Liver (tissue), 8 donors: ENCODE measurements at regions not wholly inside any gene's neighbourhood (a gene's known extent, or its start where the extent isn't known, plus 50 kb on each side); places are given as distances from the start of the nearest gene placed in this dataset.

Source experiments
- DNase-seq: peaks from one replicate; pipeline ENCODE4 v3.0.0-alpha.2; 2017; ENCODE audit warnings: low spot score
- H3K27ac ChIP-seq, 2 donors: one replicate each; pipeline ENCODE4 v1.7.0; 2013; ENCODE audit warnings: inconsistent platforms in 2 of 2, low read length in 2 of 2, control low read depth in 1 of 2, low read depth in 1 of 2, mild to moderate bottlenecking in 1 of 2
- H3K27me3 ChIP-seq, 4 donors: one replicate each; pipeline versions ENCODE4 v1.6.1 to v1.7.0; 2013; ENCODE audit warnings: low read length in 3 of 4, inconsistent platforms in 1 of 4, mild to moderate bottlenecking in 1 of 4, moderate library complexity in 1 of 4; ENCODE audit not compliant: control insufficient read depth in 4 of 4, insufficient read depth in 4 of 4
- H3K36me3 ChIP-seq, 4 donors: one replicate each; pipeline versions ENCODE4 v1.6.1 to v1.7.0; 2013; ENCODE audit warnings: low read length in 3 of 4, mild to moderate bottlenecking in 3 of 4, low read depth in 1 of 4, moderate library complexity in 1 of 4; ENCODE audit not compliant: control insufficient read depth in 4 of 4, insufficient read depth in 3 of 4
- H3K4me1 ChIP-seq, 4 donors: one replicate each; pipeline versions ENCODE4 v1.6.1 to v1.7.0; 2013; ENCODE audit warnings: low read length in 3 of 4, mild to moderate bottlenecking in 3 of 4, moderate library complexity in 1 of 4; ENCODE audit not compliant: control insufficient read depth in 4 of 4, insufficient read depth in 4 of 4
- H3K4me3 ChIP-seq, 3 donors: one replicate each; pipeline versions ENCODE4 v1.6.1 to v1.7.0; 2013; ENCODE audit warnings: low read length in 3 of 3, control low read depth in 1 of 3, low read depth in 1 of 3, mild to moderate bottlenecking in 1 of 3
- H3K9ac ChIP-seq, 2 donors: one replicate each; pipeline ENCODE4 v1.7.0; 2013; ENCODE audit warnings: low read length in 2 of 2, mild to moderate bottlenecking in 2 of 2, moderate library complexity in 2 of 2, control low read depth in 1 of 2, low read depth in 1 of 2
- H3K9me3 ChIP-seq, 4 donors: one replicate each; pipeline versions ENCODE4 v1.6.1 to v1.7.0; 2013; ENCODE audit warnings: low read length in 3 of 4; ENCODE audit not compliant: control insufficient read depth in 4 of 4
- ATF3 ChIP-seq: IDR thresholded peaks from 2 replicates; pipeline ENCODE4 v1.6.1; 2016; ENCODE audit warnings: antibody characterized with exemption
- CTCF ChIP-seq: fragments of 150-350 bp; IDR thresholded peaks from 2 replicates; pipeline ENCODE4 v1.5.1; 2017; ENCODE audit warnings: improper control_type of control experiment, low read depth, low read length; ENCODE audit not compliant: missing input control
- EGR1 ChIP-seq, 2 donors: IDR thresholded peaks; 2 replicates each; pipeline ENCODE4 v1.6.1; 2016 to 2018; ENCODE audit warnings: antibody characterized with exemption in 2 of 2, low read depth in 2 of 2
- FOXA1 ChIP-seq: IDR thresholded peaks from 2 replicates; pipeline ENCODE4 v1.6.1; 2016; ENCODE audit warnings: antibody characterized with exemption
- FOXA2 ChIP-seq: IDR thresholded peaks from 2 replicates; pipeline ENCODE4 v1.6.1; 2016; ENCODE audit warnings: antibody characterized with exemption
- GABPA ChIP-seq, 2 donors: IDR thresholded peaks in 1 of 2; conservative IDR thresholded peaks in 1 of 2; 2 replicates each; pipeline ENCODE4 v1.6.1; 2016; ENCODE audit warnings: antibody characterized with exemption in 2 of 2, mild to moderate bottlenecking in 1 of 2, moderate library complexity in 1 of 2
- HNF4A ChIP-seq, 2 donors: conservative IDR thresholded peaks; 2 replicates each; pipeline ENCODE4 v1.6.1; 2016; ENCODE audit warnings: antibody characterized with exemption in 2 of 2, mild to moderate bottlenecking in 2 of 2
- HNF4G ChIP-seq: IDR thresholded peaks from 2 replicates; pipeline ENCODE4 v1.6.1; 2016; ENCODE audit warnings: antibody characterized with exemption
- JUND ChIP-seq, 2 donors: IDR thresholded peaks; 2 replicates each; pipeline ENCODE4 v1.6.1; 2016; ENCODE audit warnings: antibody characterized with exemption in 2 of 2
- MAX ChIP-seq: IDR thresholded peaks from 2 replicates; pipeline ENCODE4 v1.6.1; 2016; ENCODE audit warnings: antibody characterized with exemption
- NR2F2 ChIP-seq: IDR thresholded peaks from 2 replicates; pipeline ENCODE4 v1.6.1; 2016; ENCODE audit warnings: antibody characterized with exemption
- RAD21 ChIP-seq, 2 donors: IDR thresholded peaks; 2 replicates each; pipeline ENCODE4 v1.6.1; 2016; ENCODE audit warnings: antibody characterized with exemption in 2 of 2, mild to moderate bottlenecking in 2 of 2
- REST ChIP-seq: IDR thresholded peaks from 2 replicates; pipeline ENCODE4 v1.6.1; 2016; ENCODE audit warnings: antibody characterized with exemption, mild to moderate bottlenecking
- RXRA ChIP-seq, 2 donors: IDR thresholded peaks; 2 replicates each; pipeline ENCODE4 v1.6.1; 2017 to 2018; ENCODE audit warnings: antibody characterized with exemption in 2 of 2, mild to moderate bottlenecking in 1 of 2
- SP1 ChIP-seq: IDR thresholded peaks from 2 replicates; pipeline ENCODE4 v1.6.1; 2018; ENCODE audit warnings: antibody characterized with exemption, mild to moderate bottlenecking
- TAF1 ChIP-seq: conservative IDR thresholded peaks from 2 replicates; pipeline ENCODE4 v1.6.1; 2016; ENCODE audit warnings: antibody characterized with exemption, mild to moderate bottlenecking
- YY1 ChIP-seq: IDR thresholded peaks from 2 replicates; pipeline ENCODE4 v1.6.1; 2016; ENCODE audit warnings: antibody characterized with exemption, mild to moderate bottlenecking
- ZBTB33 ChIP-seq: IDR thresholded peaks from 2 replicates; pipeline ENCODE4 v1.6.1; 2016; ENCODE audit warnings: antibody characterized with exemption
- WGBS: extraction: QIAGEN DNeasy Blood & Tissue Kit; methylation state at CpG from one replicate; pipeline ENCODE4 v1.1.7; 2013; 5-methylcytosine and 5-hydroxymethylcytosine counted together
- donor health status: healthy.
- donor health status: healthy.
- donor health status: healthy.
- donor health status: healthy.
- donor health status: healthy.

GRCh38 chr13:22497991-22498780 lies 682.6 kb upstream of the SGCG start:
- WGBS, result 76% methylated on average over 16 of the region's 16 CpGs

More at GRCh38 chr13:22497991-22498780, 682.6 kb upstream of the SGCG start:
- H3K4me1 ChIP-seq, result no peaks in the 10 kb centered on the region
- no peak overlapping the region for H3K9ac ChIP-seq
- DNase-seq, result no peak
- H3K4me3 ChIP-seq, result no peak overlapping the region
- H3K36me3 ChIP-seq, result no peaks in the 10 kb centered on the region
- H3K9me3 ChIP-seq, result no peaks in the 10 kb centered on the region
- no peak overlapping the region for H3K27ac ChIP-seq
- TF ChIP-seq FOXA2 (no peak), FOXA1 (no peak), ATF3 (no peak), HNF4A (conservative IDR thresholded peaks at IDR 0.05) (no peak), JUND (IDR thresholded peaks at IDR 0.05) (no peak), CTCF (no peak), GABPA (IDR thresholded peaks at IDR 0.05 in 1 of 2, conservative IDR thresholded peaks at IDR 0.05 in 1 of 2) (no peak), ZBTB33 (no peak), RAD21 (IDR thresholded peaks at IDR 0.05) (no peak), YY1 (no peak), EGR1 (IDR thresholded peaks at IDR 0.05; ENCODE audit: low read depth in 2 of 2) (no peak), RXRA (IDR thresholded peaks at IDR 0.05) (no peak), SP1 (no peak), NR2F2 (no peak), HNF4G (no peak), TAF1 (no peak), MAX (no peak), REST (no peak)
- H3K27me3 ChIP-seq, result peaks cover 0 to 5% (median 0%) of the 10 kb centered on the region in 4 donors
